Bronchial epithelial cell (primary cell): ENCODE measurements at regions not wholly inside any gene's neighbourhood (a gene's known extent, or its start where the extent isn't known, plus 50 kb on each side); places are given as distances from the start of the nearest gene placed in this dataset.
"Not testable (repeated sequence)": the region's sequence is repeated elsewhere in the genome, so short reads cannot be mapped to it uniquely, and the experiment has no call there.

Experiments
- DNase-seq: peaks from one replicate; pipeline ENCODE4 v3.0.0-alpha.2; 2010; ENCODE audit warnings: low read depth
- FAIRE-seq: peaks from 2 replicates; lab custom pipeline; 2011; peaks lifted over from hg19 to GRCh38; lab: Jason Lieb, UNC
- H3K27me3 ChIP-seq: 2 replicates; pipeline ENCODE4 v1.5.1; 2011; ENCODE audit warnings: low read length; ENCODE audit not compliant: control insufficient read depth, insufficient read depth
- H3K36me3 ChIP-seq: 2 replicates; pipeline ENCODE4 v1.5.1; 2011; ENCODE audit warnings: low read length; ENCODE audit not compliant: control insufficient read depth, insufficient read depth
- H3K4me3 ChIP-seq: 2 replicates; pipeline ENCODE4 v1.5.1; 2011; ENCODE audit warnings: mild to moderate bottlenecking, low read depth, low read length, control low read depth
- CTCF ChIP-seq: IDR thresholded peaks from 2 replicates; pipeline ENCODE4 v1.5.1; 2011; ENCODE audit warnings: mild to moderate bottlenecking, moderate library complexity, low read length, control low read depth, inconsistent platforms; ENCODE audit not compliant: insufficient read depth, severe bottlenecking

DNA sequence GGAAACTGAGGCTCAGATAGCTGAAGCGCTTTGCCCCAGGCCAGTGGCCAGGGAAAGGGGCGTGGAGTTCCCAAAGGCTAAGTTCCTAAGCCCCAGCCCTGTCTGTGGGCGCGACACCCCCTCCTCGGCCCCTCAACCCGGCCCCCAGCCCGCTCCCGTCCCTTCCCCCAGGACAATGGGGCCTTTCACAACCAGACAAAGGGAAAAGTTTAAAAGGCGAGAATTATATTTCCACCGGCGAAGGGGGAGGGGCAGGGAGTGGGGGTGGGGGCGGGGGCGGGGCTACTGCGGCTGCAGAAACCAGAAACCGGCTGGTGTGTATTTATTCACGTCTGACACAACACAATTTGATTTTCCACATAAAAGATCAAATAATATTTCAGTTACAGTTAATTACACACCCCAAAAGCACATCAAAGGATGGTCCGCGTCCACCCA lies 192.1 kb downstream of the MN1 start:
- Histone ChIP-seq H3K4me3 (no peak overlapping the region), H3K36me3 (no peaks in the 10 kb centered on the region), H3K27me3 (peaks cover 6% of the 10 kb centered on the region)
- no peak for DNase-seq
- no peak for FAIRE-seq
- TF ChIP-seq CTCF: no peak

DNA sequence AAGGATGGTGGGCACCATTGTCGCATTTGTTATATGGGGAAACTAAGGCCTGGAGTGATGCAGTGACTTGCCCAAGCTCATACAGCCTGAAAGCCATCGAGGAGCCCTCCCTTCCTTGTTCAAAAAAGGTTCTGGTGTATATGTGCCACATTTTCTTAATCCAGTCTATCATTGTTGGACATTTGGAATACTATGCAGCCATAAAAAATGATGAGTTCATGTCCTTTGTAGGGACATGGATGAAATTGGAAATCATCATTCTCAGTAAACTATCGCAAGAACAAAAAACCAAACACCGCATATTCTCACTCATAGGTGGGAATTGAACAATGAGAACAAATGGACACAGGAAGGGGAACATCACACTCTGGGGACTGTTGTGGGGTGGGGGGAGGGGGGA lies 191.4 kb downstream of the MN1 start:
- H3K27me3 ChIP-seq: peaks cover 10% of the 10 kb centered on the region
- H3K4me3 ChIP-seq, DNase-seq, H3K36me3 ChIP-seq, FAIRE-seq: not testable (repeated sequence)

GRCh38 chr22:27610863-27611786 lies 190.4 kb downstream of the MN1 start:
- no peak for DNase-seq
- no peaks in the 10 kb centered on the region for H3K36me3 ChIP-seq
- no peak for TF ChIP-seq CTCF
- peaks cover 10% of the 10 kb centered on the region for H3K27me3 ChIP-seq
- FAIRE-seq: no peak
- no peak overlapping the region for H3K4me3 ChIP-seq

DNA sequence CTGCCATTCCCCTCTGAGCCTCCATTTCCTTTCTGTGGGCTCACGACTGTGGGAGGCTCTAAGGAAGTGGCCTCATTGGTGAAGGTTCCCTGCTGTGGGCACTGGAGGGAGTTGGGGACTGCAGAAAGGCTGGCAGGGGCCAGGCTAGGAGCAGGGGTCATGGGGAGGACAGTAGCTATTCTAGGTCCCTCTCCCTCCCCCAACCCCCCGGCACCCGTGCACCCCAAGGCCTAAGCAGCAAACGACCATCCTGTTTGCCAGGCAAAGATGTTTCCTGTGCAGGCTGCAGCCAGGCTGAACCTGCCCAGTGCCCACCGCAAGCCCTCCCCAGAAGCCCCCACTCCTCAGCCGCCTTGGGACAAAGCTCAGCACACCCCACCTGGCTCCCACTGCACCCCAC lies 189.4 kb downstream of the MN1 start:
- Histone ChIP-seq H3K36me3 (no peaks in the 10 kb centered on the region), H3K27me3 (peaks cover 10% of the 10 kb centered on the region), H3K4me3 (no peak overlapping the region)
- FAIRE-seq: no peak
- TF ChIP-seq CTCF: no peak
- DNase-seq: no peak

GRCh38 chr22:27613099-27614005 lies 188.2 kb downstream of the MN1 start:
- Histone ChIP-seq H3K36me3 (no peaks in the 10 kb centered on the region), H3K4me3 (no peak overlapping the region), H3K27me3 (peaks cover 10% of the 10 kb centered on the region)
- no peak for TF ChIP-seq CTCF
- DNase-seq (no peak), FAIRE-seq (no peak)
